Psoas muscle (tissue), 7 donors: ENCODE measurements at regions not wholly inside any gene's neighbourhood (a gene's known extent, or its start where the extent isn't known, plus 50 kb on each side); places are given as distances from the start of the nearest gene placed in this dataset.

ENCODE experiments used
- ATAC-seq, 4 donors: fragments of 200-7000 bp; cut with Tn5 transposase; one replicate each; pipeline ENCODE4 v1.9.1; 2020; ENCODE audit warnings: moderate library complexity in 3 of 4, mild to moderate bottlenecking in 2 of 4
- DNase-seq, 2 donors: peaks; one replicate each; pipeline ENCODE4 v3.0.0-alpha.2; 2020
- H3K27ac ChIP-seq: fragments of 200-600 bp; one replicate; pipeline ENCODE4 v1.8.0; 2022
- H3K27me3 ChIP-seq, 3 donors: fragments of 200-600 bp in 1 of 3; one replicate each; pipeline versions ENCODE4 v1.6.1 to v1.8.0; 2013 to 2022; ENCODE audit warnings: low read length in 2 of 3, mild to moderate bottlenecking in 2 of 3, moderate library complexity in 1 of 3; ENCODE audit not compliant: insufficient read depth in 3 of 3
- H3K36me3 ChIP-seq, 2 donors: fragments of 200-600 bp in 1 of 2; one replicate each; pipeline versions ENCODE4 v1.6.1 to v1.8.0; 2013 to 2022; ENCODE audit warnings: low read depth in 1 of 2, mild to moderate bottlenecking in 1 of 2, moderate library complexity in 1 of 2; ENCODE audit not compliant: insufficient read depth in 1 of 2
- H3K4me1 ChIP-seq: fragments of 200-600 bp; one replicate; pipeline ENCODE4 v1.8.0; 2022
- H3K4me3 ChIP-seq: fragments of 200-600 bp; one replicate; pipeline ENCODE4 v1.8.0; 2022; ENCODE audit warnings: mild to moderate bottlenecking
- H3K9me3 ChIP-seq: fragments of 200-600 bp; one replicate; pipeline ENCODE4 v1.8.0; 2022
- WGBS, 3 donors: extraction: QIAGEN DNeasy Blood & Tissue Kit; methylation state at CpG; one replicate each; pipeline versions ENCODE4 v1.1.6 to v1.1.7; 2013; 5-methylcytosine and 5-hydroxymethylcytosine counted together
- intact Hi-C, 2 donors: fragments of 100-400 bp; cut with DNase I; formaldehyde crosslinking; loops; one replicate each; pipeline versions ENCODE4 v1.11.0 to v1.14.2; 2022
- TF ChIP-seq, protein P1 (sequence below): fragments of 200-600 bp; IDR thresholded peaks from one replicate; pipeline ENCODE4 v1.8.0; 2022; ENCODE audit warnings: antibody characterized with exemption
- donor health status: healthy with polysubstance abuse.
- donor health status: DM: no; HTN: no; CAD: no; lungs with moderate emphysema.
- donor health status: Bipolar disorder and iron deficiency.
- donor health status: healthy.
- donor health status: DM: yes; HTN: yes; CAD: no.
- donor health status: DM: no; HTN: no; CAD: no.
- donor health status: DM: yes; HTN: yes; CAD: no.

DNA sequence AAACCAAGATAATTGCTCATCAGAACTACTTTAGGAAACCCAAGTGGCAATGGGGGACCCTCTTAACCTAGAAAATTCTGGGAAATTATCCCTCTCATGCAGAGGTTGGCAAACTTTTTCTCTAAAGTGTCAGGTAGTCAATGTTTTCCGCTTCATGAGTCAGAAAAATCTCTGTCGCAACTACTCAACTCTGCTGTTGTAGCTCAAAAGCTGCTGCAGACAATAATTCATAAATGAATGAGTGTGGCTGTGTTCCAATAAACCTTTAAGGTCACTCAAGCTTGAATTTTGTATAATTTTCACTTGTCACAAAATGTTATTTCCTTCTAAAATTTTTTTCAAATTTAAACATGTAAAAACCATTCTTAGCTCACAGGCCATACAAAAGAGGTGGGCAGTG, 193.4 kb upstream of the MID1 start:
- 76 to 98% (median 88%) methylated on average over 2 of the region's 2 CpGs for WGBS, 3 donors
- H3K4me3 ChIP-seq = no peak overlapping the region
- intact Hi-C loops = no loop called here
- no peaks in the 10 kb centered on the region for H3K4me1 ChIP-seq
- no peaks in the 10 kb centered on the region for H3K9me3 ChIP-seq
- no peaks in the 10 kb centered on the region for H3K27me3 ChIP-seq
- ATAC-seq (no peak), DNase-seq (no peak)
- TF ChIP-seq, protein P1, sequence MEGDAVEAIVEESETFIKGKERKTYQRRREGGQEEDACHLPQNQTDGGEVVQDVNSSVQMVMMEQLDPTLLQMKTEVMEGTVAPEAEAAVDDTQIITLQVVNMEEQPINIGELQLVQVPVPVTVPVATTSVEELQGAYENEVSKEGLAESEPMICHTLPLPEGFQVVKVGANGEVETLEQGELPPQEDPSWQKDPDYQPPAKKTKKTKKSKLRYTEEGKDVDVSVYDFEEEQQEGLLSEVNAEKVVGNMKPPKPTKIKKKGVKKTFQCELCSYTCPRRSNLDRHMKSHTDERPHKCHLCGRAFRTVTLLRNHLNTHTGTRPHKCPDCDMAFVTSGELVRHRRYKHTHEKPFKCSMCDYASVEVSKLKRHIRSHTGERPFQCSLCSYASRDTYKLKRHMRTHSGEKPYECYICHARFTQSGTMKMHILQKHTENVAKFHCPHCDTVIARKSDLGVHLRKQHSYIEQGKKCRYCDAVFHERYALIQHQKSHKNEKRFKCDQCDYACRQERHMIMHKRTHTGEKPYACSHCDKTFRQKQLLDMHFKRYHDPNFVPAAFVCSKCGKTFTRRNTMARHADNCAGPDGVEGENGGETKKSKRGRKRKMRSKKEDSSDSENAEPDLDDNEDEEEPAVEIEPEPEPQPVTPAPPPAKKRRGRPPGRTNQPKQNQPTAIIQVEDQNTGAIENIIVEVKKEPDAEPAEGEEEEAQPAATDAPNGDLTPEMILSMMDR = no peak
- H3K36me3 ChIP-seq = no peaks in the 10 kb centered on the region
- no peak overlapping the region for H3K27ac ChIP-seq

DNA sequence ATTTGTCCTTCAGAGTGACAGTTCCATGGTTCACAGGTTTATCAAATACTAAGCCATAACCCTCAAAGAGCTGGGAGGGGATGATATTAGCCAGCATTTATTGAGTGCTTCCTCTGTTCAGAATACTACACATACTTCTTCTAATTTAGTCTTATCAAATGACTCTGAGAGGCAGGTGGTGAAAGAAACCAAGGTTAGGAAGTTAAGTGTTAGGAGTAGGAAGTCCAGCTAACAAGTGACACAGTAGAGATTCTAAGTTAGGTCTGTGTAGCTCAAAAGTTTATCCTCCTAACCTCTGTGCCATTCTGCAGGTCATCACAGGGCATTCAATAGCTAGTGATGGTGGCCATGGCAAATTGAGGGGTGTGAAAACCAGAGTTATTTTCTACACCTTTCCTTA, 198.3 kb upstream of the MID1 start:
- TF ChIP-seq, protein P1 = no peak
- peaks cover 0 to 8% (median 0%) of the 10 kb centered on the region in 3 donors for H3K27me3 ChIP-seq
- no peaks in the 10 kb centered on the region for H3K9me3 ChIP-seq
- H3K27ac ChIP-seq = no peak overlapping the region
- ATAC-seq (no peak), DNase-seq (no peak)
- intact Hi-C loops = no loop called here
- H3K36me3 ChIP-seq = no peaks in the 10 kb centered on the region
- H3K4me3 ChIP-seq = no peak overlapping the region
- no peaks in the 10 kb centered on the region for H3K4me1 ChIP-seq

- Histone ChIP-seq H3K27me3 (peaks cover 0 to 8% (median 0%) of the 10 kb centered on the region in 3 donors), H3K4me3 (no peak overlapping the region), H3K4me1 (no peaks in the 10 kb centered on the region), H3K27ac (no peak overlapping the region), H3K9me3 (no peaks in the 10 kb centered on the region), H3K36me3 (no peaks in the 10 kb centered on the region)
- ATAC-seq (no peak), DNase-seq (no peak)
- WGBS, 3 donors = 37 to 68% (median 54%) methylated on average over 1 of the region's 1 CpG
- intact Hi-C loops = no loop called here
- TF ChIP-seq, protein P1 = no peak
Observed at GRCh38 chrX:10819973-10820372, 199.6 kb upstream of the MID1 start.

DNA sequence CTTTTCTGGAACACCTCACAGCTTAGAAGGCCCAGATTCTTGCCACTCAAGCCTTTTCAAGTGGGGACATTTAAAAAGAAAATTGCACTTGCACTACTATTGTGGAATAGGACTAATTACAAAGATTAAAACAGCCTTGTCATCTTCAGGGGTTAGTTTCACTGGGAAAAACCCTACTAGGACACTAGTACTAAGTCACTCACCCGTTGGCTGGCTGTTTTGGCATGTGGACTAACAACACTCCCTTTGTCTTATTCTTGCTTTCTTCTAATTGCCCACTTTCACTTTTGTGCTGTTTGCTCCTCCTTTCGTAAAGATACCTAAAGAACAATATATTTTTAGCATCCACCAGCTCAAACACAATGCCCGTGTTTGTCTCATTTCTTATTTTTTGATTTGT, 200.9 kb upstream of the MID1 start:
- no peak for DNase-seq
- no peak for ATAC-seq
- peaks cover 0 to 8% (median 0%) of the 10 kb centered on the region in 3 donors for H3K27me3 ChIP-seq
- TF ChIP-seq, protein P1 = no peak
- no peak overlapping the region for H3K4me3 ChIP-seq
- H3K27ac ChIP-seq = no peak overlapping the region
- H3K4me1 ChIP-seq = no peaks in the 10 kb centered on the region
- H3K9me3 ChIP-seq = no peaks in the 10 kb centered on the region
- 57 to 68% (median 64%) methylated on average over 3 of the region's 3 CpGs for WGBS, 3 donors
- no peaks in the 10 kb centered on the region for H3K36me3 ChIP-seq
- intact Hi-C loops = no loop called here

DNA sequence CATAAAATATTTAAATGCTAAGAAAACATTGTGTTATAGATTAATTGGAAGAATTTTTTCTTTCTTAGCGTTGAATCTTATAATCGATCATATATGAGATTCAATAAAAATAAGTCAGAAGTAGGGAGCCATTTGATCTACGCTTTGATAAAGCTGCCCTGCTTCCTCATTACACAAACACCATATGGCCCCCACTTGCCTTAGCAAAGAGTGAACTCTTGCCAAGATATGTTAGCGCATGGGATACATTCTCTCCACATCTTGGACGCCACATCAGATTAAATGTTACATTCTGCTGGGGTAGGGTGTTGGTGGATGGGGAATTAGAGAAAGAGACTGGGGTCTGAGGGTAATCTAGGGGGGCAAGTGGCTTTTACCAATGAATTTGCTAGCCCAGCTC, 207.7 kb upstream of the MID1 start:
- no peak for ATAC-seq
- Histone ChIP-seq H3K9me3 (no peaks in the 10 kb centered on the region), H3K4me3 (no peak overlapping the region), H3K27ac (no peak overlapping the region), H3K27me3 (no peaks in the 10 kb centered on the region), H3K36me3 (no peaks in the 10 kb centered on the region), H3K4me1 (no peaks in the 10 kb centered on the region)
- WGBS, 3 donors = 83 to 92% (median 90%) methylated on average over 5 of the region's 5 CpGs
- TF ChIP-seq, protein P1 = no peak
- no peak for DNase-seq
- intact Hi-C loops = no loop called here
